Mesodermal cell (in vitro differentiated cells): ENCODE measurements at regions not wholly inside any gene's neighbourhood (a gene's known extent, or its start where the extent isn't known, plus 50 kb on each side); places are given as distances from the start of the nearest gene placed in this dataset.
"Not testable (repeated sequence)": the region's sequence is repeated elsewhere in the genome, so short reads cannot be mapped to it uniquely, and the experiment has no call there.

ENCODE experiments used
- H3K27ac ChIP-seq: 2 replicates; pipeline ENCODE4 v1.7.0; 2013; ENCODE audit warnings: mild to moderate bottlenecking, low read depth, low read length, moderate library complexity; ENCODE audit not compliant: severe bottlenecking
- H3K36me3 ChIP-seq: 2 replicates; pipeline ENCODE4 v1.7.1; 2013; ENCODE audit warnings: mild to moderate bottlenecking, low read length, moderate library complexity; ENCODE audit not compliant: control insufficient read depth, insufficient read depth
- H3K4me1 ChIP-seq: one replicate; pipeline ENCODE4 v1.7.1; 2013; ENCODE audit warnings: mild to moderate bottlenecking, low read length; ENCODE audit not compliant: insufficient read depth, control insufficient read depth, poor library complexity, severe bottlenecking
- H3K4me3 ChIP-seq: 2 replicates; pipeline ENCODE4 v1.7.0; 2013; ENCODE audit warnings: low read length, control low read depth, mild to moderate bottlenecking; ENCODE audit not compliant: insufficient read depth, poor library complexity, severe bottlenecking; ENCODE audit errors: extremely low read depth
- H3K9me3 ChIP-seq: 2 replicates; pipeline ENCODE4 v1.7.1; 2013; ENCODE audit warnings: mild to moderate bottlenecking, low read length, moderate library complexity; ENCODE audit not compliant: control insufficient read depth
- WGBS, 2 experiments: methylation state at CpG; one replicate each; pipeline ENCODE4 v1.1.5; 2013; ENCODE audit warnings: missing lambda C conversion rate in 2 of 2; ENCODE audit not compliant: insufficient coverage in 2 of 2; 5-methylcytosine and 5-hydroxymethylcytosine counted together

GRCh38 chr2:89797320-89798038 is 1106.0 kb downstream of the RPIA start:
- no peak overlapping the region for H3K27ac ChIP-seq
- H3K4me1 ChIP-seq: no peaks in the 10 kb centered on the region
- peaks cover 86% of the 10 kb centered on the region for H3K9me3 ChIP-seq
- 73 to 75% methylated on average over 15 of the region's 15 CpGs for WGBS, 2 experiments
- H3K36me3 ChIP-seq: no peaks in the 10 kb centered on the region
- no peak overlapping the region for H3K4me3 ChIP-seq

GRCh38 chr2:89801207-89801606 is 1109.7 kb downstream of the RPIA start:
- H3K9me3 ChIP-seq: peaks cover 99% of the 10 kb centered on the region
- WGBS, 2 experiments: 75 to 77% methylated on average over 18 of the region's 18 CpGs
- H3K4me3 ChIP-seq, H3K36me3 ChIP-seq, H3K27ac ChIP-seq, H3K4me1 ChIP-seq: not testable (repeated sequence)

GRCh38 chr2:89806363-89806762 is 1114.9 kb downstream of the RPIA start:
- WGBS, 2 experiments: 78 to 81% methylated on average over 14 of the region's 14 CpGs
- H3K4me1 ChIP-seq, H3K4me3 ChIP-seq, H3K27ac ChIP-seq, H3K36me3 ChIP-seq: not testable (repeated sequence)
- peaks cover 89% of the 10 kb centered on the region for H3K9me3 ChIP-seq

GRCh38 chr2:89811295-89811694 is 1119.8 kb downstream of the RPIA start:
- Histone ChIP-seq H3K27ac (no peak overlapping the region), H3K9me3 (peaks cover 79% of the 10 kb centered on the region), H3K4me3 (no peak overlapping the region), H3K36me3 (no peaks in the 10 kb centered on the region), H3K4me1 (no peaks in the 10 kb centered on the region)
- WGBS, 2 experiments: 76 to 77% methylated on average over 11 of the region's 11 CpGs

- not testable (repeated sequence) for H3K4me3 ChIP-seq, H3K4me1 ChIP-seq, H3K36me3 ChIP-seq, H3K27ac ChIP-seq
- 74 to 75% methylated on average over 14 of the region's 14 CpGs for WGBS, 2 experiments
- H3K9me3 ChIP-seq: peaks cover 78% of the 10 kb centered on the region
Observed at GRCh38 chr2:89811910-89812309, 1120.4 kb downstream of the RPIA start.

GRCh38 chr2:89814359-89814758 is 1122.9 kb downstream of the RPIA start:
- not testable (repeated sequence) for H3K27ac ChIP-seq, H3K36me3 ChIP-seq, H3K4me3 ChIP-seq, H3K4me1 ChIP-seq
- peaks cover 87% of the 10 kb centered on the region for H3K9me3 ChIP-seq
- 83% methylated on average over 16 of the region's 16 CpGs for WGBS, 2 experiments

- Histone ChIP-seq H3K9me3 (peaks cover 67% of the 10 kb centered on the region), H3K4me1 (no peaks in the 10 kb centered on the region), H3K4me3 (no peak overlapping the region), H3K36me3 (no peaks in the 10 kb centered on the region), H3K27ac (no peak overlapping the region)
- WGBS, 2 experiments: 79% methylated on average over 12 of the region's 12 CpGs
Observed at GRCh38 chr2:89818873-89819272, 1127.4 kb downstream of the RPIA start.

GRCh38 chr2:89819809-89820208 is 1128.3 kb downstream of the RPIA start:
- H3K9me3 ChIP-seq: peaks cover 58% of the 10 kb centered on the region
- WGBS, 2 experiments: 82% methylated on average over 2 of the region's 2 CpGs
- H3K4me1 ChIP-seq: no peaks in the 10 kb centered on the region
- no peak overlapping the region for H3K27ac ChIP-seq
- H3K36me3 ChIP-seq: no peaks in the 10 kb centered on the region
- no peak overlapping the region for H3K4me3 ChIP-seq

GRCh38 chr2:89820248-89820647 is 1128.8 kb downstream of the RPIA start:
- no peak overlapping the region for H3K4me3 ChIP-seq
- 68% methylated on average over 9 of the region's 9 CpGs for WGBS, 2 experiments
- H3K27ac ChIP-seq: no peak overlapping the region
- H3K36me3 ChIP-seq: no peaks in the 10 kb centered on the region
- peaks cover 54% of the 10 kb centered on the region for H3K9me3 ChIP-seq
- no peaks in the 10 kb centered on the region for H3K4me1 ChIP-seq

- WGBS, 2 experiments: 60 to 62% methylated on average over 8 of the region's 8 CpGs
- H3K4me1 ChIP-seq: no peaks in the 10 kb centered on the region
- H3K9me3 ChIP-seq: peaks cover 53% of the 10 kb centered on the region
Observed at GRCh38 chr2:89821455-89821945, 1130.0 kb downstream of the RPIA start.

GRCh38 chr2:89822342-89822741 is 1130.9 kb downstream of the RPIA start:
- H3K4me1 ChIP-seq, H3K4me3 ChIP-seq, H3K27ac ChIP-seq, H3K36me3 ChIP-seq: not testable (repeated sequence)
- H3K9me3 ChIP-seq: peaks cover 46% of the 10 kb centered on the region
- WGBS, 2 experiments: 73 to 74% methylated on average over 11 of the region's 11 CpGs

More at GRCh38 chr2:89821455-89821945, 1130.0 kb downstream of the RPIA start:
- H3K36me3 ChIP-seq: no peaks in the 10 kb centered on the region
- H3K27ac ChIP-seq: no peak overlapping the region
- no peak overlapping the region for H3K4me3 ChIP-seq
